ENCODE measurements at regions not wholly inside any gene's neighbourhood (a gene's known extent, or its start where the extent isn't known, plus 50 kb on each side); places are given as distances from the start of the nearest gene placed in this dataset.

DNA sequence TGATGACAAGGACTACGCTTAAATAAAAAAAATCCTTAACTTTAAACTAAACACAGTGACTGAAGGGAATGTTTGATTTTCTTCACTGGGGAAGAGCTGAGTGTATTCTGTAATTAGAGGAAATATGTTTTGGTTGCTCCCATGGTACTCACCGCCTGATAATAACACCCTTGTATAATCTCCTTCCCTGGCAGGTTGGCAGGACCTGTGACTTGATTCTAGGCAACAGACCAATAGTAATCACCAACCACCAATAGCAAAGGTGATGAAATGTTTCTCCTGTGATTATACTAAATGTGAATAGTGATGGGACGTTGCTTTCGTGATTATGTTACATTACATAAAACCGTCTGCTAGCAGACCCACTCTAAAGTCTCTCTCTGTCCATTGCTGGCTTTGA lies 536.8 kb upstream of the CPEB2 start:
- no peak for DNase-seq (ENCODE audit: low spot score)
- in situ Hi-C loops (cut with MboI; ENCODE audit: low pct_unique_long_range_greater_than_20kb, low sequenced_read_pairs, unreplicated experiment): no loop called here
- TF ChIP-seq, protein P1, sequence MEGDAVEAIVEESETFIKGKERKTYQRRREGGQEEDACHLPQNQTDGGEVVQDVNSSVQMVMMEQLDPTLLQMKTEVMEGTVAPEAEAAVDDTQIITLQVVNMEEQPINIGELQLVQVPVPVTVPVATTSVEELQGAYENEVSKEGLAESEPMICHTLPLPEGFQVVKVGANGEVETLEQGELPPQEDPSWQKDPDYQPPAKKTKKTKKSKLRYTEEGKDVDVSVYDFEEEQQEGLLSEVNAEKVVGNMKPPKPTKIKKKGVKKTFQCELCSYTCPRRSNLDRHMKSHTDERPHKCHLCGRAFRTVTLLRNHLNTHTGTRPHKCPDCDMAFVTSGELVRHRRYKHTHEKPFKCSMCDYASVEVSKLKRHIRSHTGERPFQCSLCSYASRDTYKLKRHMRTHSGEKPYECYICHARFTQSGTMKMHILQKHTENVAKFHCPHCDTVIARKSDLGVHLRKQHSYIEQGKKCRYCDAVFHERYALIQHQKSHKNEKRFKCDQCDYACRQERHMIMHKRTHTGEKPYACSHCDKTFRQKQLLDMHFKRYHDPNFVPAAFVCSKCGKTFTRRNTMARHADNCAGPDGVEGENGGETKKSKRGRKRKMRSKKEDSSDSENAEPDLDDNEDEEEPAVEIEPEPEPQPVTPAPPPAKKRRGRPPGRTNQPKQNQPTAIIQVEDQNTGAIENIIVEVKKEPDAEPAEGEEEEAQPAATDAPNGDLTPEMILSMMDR (IDR thresholded peaks at IDR 0.05; ENCODE audit: extremely low read depth, insufficient read depth, missing control alignments): no peak

DNA sequence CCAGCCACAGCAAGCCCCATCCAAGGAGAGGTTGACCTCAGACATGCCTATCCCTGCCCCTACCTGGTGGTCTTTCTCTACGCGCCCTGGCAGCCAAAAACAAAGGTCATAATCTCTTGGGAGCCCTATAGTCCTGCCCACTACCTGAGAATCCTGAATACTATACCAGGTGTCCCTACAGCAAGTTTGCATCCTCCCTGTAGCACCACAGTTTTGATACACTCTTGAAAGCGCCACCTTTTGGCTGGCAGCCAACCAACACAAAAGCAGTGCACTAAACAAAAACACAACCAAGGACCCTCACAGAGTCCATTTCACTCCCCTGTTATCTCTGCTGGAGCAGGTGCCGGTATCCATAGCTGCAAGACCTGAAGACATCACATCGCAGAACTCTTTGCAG lies 523.8 kb upstream of the CPEB2 start:
- no peak for DNase-seq (ENCODE audit: low spot score)
- in situ Hi-C loops (cut with MboI; ENCODE audit: low pct_unique_long_range_greater_than_20kb, low sequenced_read_pairs, unreplicated experiment): no loop called here
- TF ChIP-seq, protein P1 (IDR thresholded peaks at IDR 0.05; ENCODE audit: extremely low read depth, insufficient read depth, missing control alignments): no peak

DNA sequence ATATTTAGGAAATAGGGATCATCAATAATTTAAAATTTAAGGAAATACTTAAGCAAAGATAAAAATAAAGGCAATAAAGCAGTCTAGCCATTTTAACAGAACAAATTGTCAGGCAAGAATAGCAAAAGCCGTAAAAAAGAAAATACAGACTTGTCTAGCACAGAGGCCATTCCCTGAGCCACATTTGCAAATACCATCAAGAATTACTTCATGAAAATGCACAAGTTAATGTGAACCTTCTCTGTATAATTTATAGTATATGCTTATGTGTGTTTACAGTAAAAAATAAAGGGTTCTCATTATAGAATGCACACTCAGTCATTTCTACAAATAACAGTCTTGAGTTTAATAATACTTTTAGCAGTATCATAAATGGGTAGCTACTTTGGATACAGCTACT lies 505.9 kb upstream of the CPEB2 start:
- in situ Hi-C loops (cut with MboI; ENCODE audit: low pct_unique_long_range_greater_than_20kb, low sequenced_read_pairs, unreplicated experiment): no loop called here
- TF ChIP-seq, protein P1 (IDR thresholded peaks at IDR 0.05; ENCODE audit: extremely low read depth, insufficient read depth, missing control alignments): no peak
- DNase-seq (ENCODE audit: low spot score): no peak

DNA sequence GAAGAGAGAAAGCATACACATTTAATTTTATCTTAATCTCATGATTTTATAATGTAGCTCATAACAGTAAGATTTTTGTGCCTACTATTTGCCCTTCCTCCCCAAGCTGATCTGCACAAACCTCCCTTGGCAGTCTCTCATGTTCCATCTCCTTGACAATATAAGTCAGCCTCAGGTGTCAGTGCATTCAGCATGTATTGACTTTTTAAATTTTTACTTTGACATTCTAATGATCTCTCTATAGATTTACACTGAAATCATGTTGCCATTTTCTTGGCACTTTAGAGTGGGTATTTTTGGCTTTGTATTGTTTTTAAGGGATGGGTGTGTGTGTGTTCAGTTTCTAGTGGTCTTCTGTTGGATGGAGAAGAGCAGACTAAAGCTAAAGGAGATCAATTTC lies 505.3 kb upstream of the CPEB2 start:
- no peak for DNase-seq (ENCODE audit: low spot score)
- TF ChIP-seq, protein P1 (IDR thresholded peaks at IDR 0.05; ENCODE audit: extremely low read depth, insufficient read depth, missing control alignments): no peak
- in situ Hi-C loops (cut with MboI; ENCODE audit: low pct_unique_long_range_greater_than_20kb, low sequenced_read_pairs, unreplicated experiment): no loop called here

GRCh38 chr4:14504162-14504561 lies 498.1 kb upstream of the CPEB2 start:
- DNase-seq (ENCODE audit: low spot score): no peak
- TF ChIP-seq, protein P1 (IDR thresholded peaks at IDR 0.05; ENCODE audit: extremely low read depth, insufficient read depth, missing control alignments): no peak
- in situ Hi-C loops (cut with MboI; ENCODE audit: low pct_unique_long_range_greater_than_20kb, low sequenced_read_pairs, unreplicated experiment): no loop called here

DNA sequence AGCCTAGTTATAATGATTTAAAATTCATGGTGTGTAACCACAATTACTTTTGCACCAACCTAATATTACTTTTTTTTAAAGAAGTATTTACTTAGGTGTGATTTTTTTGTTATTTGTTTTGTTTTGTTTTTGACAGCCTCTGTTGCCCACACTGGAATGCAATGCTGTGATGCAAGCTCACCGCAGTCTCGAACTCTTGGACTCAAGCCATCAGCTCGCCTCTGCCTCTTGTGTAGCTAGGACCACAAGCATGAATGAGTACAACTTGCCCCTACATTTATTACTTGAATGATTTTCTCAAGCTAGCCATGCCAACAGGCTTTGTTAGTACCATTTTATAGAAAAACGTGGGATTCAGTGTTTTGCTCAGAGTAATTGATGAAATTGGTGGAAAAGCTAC lies 488.8 kb upstream of the CPEB2 start:
- DNase-seq (ENCODE audit: low spot score): no peak
- in situ Hi-C loops (cut with MboI; ENCODE audit: low pct_unique_long_range_greater_than_20kb, low sequenced_read_pairs, unreplicated experiment): no loop called here
- TF ChIP-seq, protein P1 (IDR thresholded peaks at IDR 0.05; ENCODE audit: extremely low read depth, insufficient read depth, missing control alignments): no peak

DNA sequence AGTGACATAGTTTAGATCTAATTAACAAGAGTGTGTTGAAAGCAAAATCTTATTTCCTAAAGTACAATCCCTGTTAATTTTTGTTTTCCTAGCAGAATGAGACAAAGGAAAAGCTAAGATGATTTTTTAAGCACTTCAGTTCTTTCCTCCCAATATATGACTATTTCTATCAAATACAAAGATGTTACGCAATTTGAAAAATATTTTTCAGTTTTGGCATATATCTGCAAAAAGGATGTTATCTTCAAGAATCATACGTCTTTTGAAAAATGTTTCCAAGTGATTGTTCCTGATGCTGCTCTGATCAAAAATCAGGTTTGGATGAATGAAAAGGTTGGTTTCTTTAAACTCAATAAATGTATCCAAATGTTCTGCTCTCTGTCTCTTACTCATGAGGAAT lies 486.7 kb upstream of the CPEB2 start:
- TF ChIP-seq, protein P1 (IDR thresholded peaks at IDR 0.05; ENCODE audit: extremely low read depth, insufficient read depth, missing control alignments): no peak
- in situ Hi-C loops (cut with MboI; ENCODE audit: low pct_unique_long_range_greater_than_20kb, low sequenced_read_pairs, unreplicated experiment): no loop called here
- no peak for DNase-seq (ENCODE audit: low spot score)
